Naive thymus-derived CD4-positive, alpha-beta T cell (primary cell): ENCODE measurements at regions not wholly inside any gene's neighbourhood (a gene's known extent, or its start where the extent isn't known, plus 50 kb on each side); places are given as distances from the start of the nearest gene placed in this dataset.

Experiments
- ATAC-seq: fragments of 150-1000 bp; cut with Tn5 transposase; 2 replicates; pipeline ENCODE4 v1.10.0; 2021; ENCODE audit warnings: mild to moderate bottlenecking, moderate library complexity
- CTCF ChIA-PET: fragments of 350-600 bp; sonication (Branson Sonifier 250); formaldehyde crosslinking; loops from one replicate; lab custom pipeline; 2021; ENCODE audit warnings: antibody characterized with exemption; lab: Charles Lee
- POLR2A ChIA-PET: fragments of 350-600 bp; sonication (Branson Sonifier 250); formaldehyde crosslinking; loops from one replicate; lab custom pipeline; 2021; ENCODE audit warnings: antibody characterized with exemption, inconsistent platforms; lab: Charles Lee
- DNase-seq, 9 donors: peaks; one replicate each; pipeline versions ENCODE4 v3.0.0 to v3.0.0-alpha.2; 2020 to 2022; ENCODE audit warnings: mixed read lengths in 1 of 9
- H3K27ac ChIP-seq: one replicate; pipeline ENCODE4 v1.7.0; 2013; ENCODE audit warnings: mild to moderate bottlenecking, low read depth, low read length, moderate library complexity
- H3K27me3 ChIP-seq, 2 donors: one replicate each; pipeline ENCODE4 v1.7.0; 2013; ENCODE audit warnings: low read length in 2 of 2, mild to moderate bottlenecking in 2 of 2, moderate library complexity in 2 of 2; ENCODE audit not compliant: control insufficient read depth in 2 of 2, insufficient read depth in 2 of 2
- H3K36me3 ChIP-seq, 3 experiments: 1 replicate in 2 of 3; 2 replicates in 1 of 3; pipeline ENCODE4 v1.7.0; 2013; ENCODE audit warnings: low read length in 3 of 3, mild to moderate bottlenecking in 3 of 3, moderate library complexity in 1 of 3; ENCODE audit not compliant: insufficient read depth in 3 of 3, control insufficient read depth in 2 of 3
- H3K4me1 ChIP-seq, 2 donors: one replicate each; pipeline ENCODE4 v1.7.0; 2013; ENCODE audit warnings: low read length in 2 of 2, mild to moderate bottlenecking in 2 of 2, moderate library complexity in 1 of 2; ENCODE audit not compliant: control insufficient read depth in 2 of 2, insufficient read depth in 2 of 2
- H3K4me3 ChIP-seq: 2 replicates; pipeline ENCODE4 v1.7.0; 2013; ENCODE audit warnings: mild to moderate bottlenecking, low read length
- H3K9me3 ChIP-seq, 3 experiments: 1 replicate in 2 of 3; 2 replicates in 1 of 3; pipeline ENCODE4 v1.7.0; 2013; ENCODE audit warnings: low read length in 3 of 3; ENCODE audit not compliant: control insufficient read depth in 2 of 3
- H3K27ac Mint-ChIP-seq, 9 donors: one replicate each; pipeline ENCODE4 v1.8.0; 2020 to 2022; ENCODE audit warnings: mixed read lengths in 9 of 9, mild to moderate bottlenecking in 8 of 9, moderate library complexity in 5 of 9, inconsistent platforms in 2 of 9
- H3K27me3 Mint-ChIP-seq, 5 donors: one replicate each; pipeline ENCODE4 v1.8.0; 2021 to 2022; ENCODE audit warnings: mixed read lengths in 5 of 5, mild to moderate bottlenecking in 1 of 5
- H3K36me3 Mint-ChIP-seq, 5 donors: one replicate each; pipeline ENCODE4 v1.8.0; 2020 to 2022; ENCODE audit warnings: mixed read lengths in 5 of 5, mild to moderate bottlenecking in 3 of 5, inconsistent platforms in 1 of 5
- H3K4me1 Mint-ChIP-seq, 7 donors: one replicate each; pipeline ENCODE4 v1.8.0; 2020 to 2022; ENCODE audit warnings: mixed read lengths in 7 of 7, mild to moderate bottlenecking in 3 of 7, inconsistent platforms in 1 of 7
- H3K4me3 Mint-ChIP-seq, 10 donors: one replicate each; pipeline ENCODE4 v1.8.0; 2020 to 2022; ENCODE audit warnings: mild to moderate bottlenecking in 10 of 10, mixed read lengths in 10 of 10, moderate library complexity in 6 of 10, inconsistent platforms in 2 of 10
- H3K9me3 Mint-ChIP-seq, 11 donors: one replicate each; pipeline ENCODE4 v1.8.0; 2020 to 2022; ENCODE audit warnings: mixed read lengths in 11 of 11, mild to moderate bottlenecking in 4 of 11, inconsistent platforms in 1 of 11, moderate library complexity in 1 of 11
- intact Hi-C, 2 donors: fragments of 100-400 bp; cut with micrococcal nuclease; formaldehyde crosslinking; loops; one replicate each; pipeline ENCODE4 v1.15.1; 2023

GRCh38 chr12:25689996-25690501 lies 137.0 kb upstream of the LMNTD1 start:
- H3K27me3 ChIP-seq = no peaks in the 10 kb centered on the region
- Mint-ChIP-seq H3K27ac (no peak overlapping the region), H3K36me3 (no peaks in the 10 kb centered on the region), H3K4me3 (no peak overlapping the region), H3K9me3 (peaks cover 0 to 9% (median 0%) of the 10 kb centered on the region in 11 donors), H3K4me1 (no peaks in the 10 kb centered on the region), H3K27me3 (peaks cover 0 to 3% (median 0%) of the 10 kb centered on the region in 5 donors)
- H3K9me3 ChIP-seq = no peaks in the 10 kb centered on the region
- ATAC-seq (no peak), DNase-seq (no peak)
- ChIA-PET POLR2A (no interaction called here), CTCF (no interaction called here)
- no peak overlapping the region for H3K4me3 ChIP-seq
- intact Hi-C loops = no loop called here
- H3K36me3 ChIP-seq = no peaks in the 10 kb centered on the region
- H3K4me1 ChIP-seq = no peaks in the 10 kb centered on the region
- H3K27ac ChIP-seq = no peak overlapping the region

GRCh38 chr12:25690996-25691864 lies 138.1 kb upstream of the LMNTD1 start:
- Mint-ChIP-seq H3K4me1 (no peaks in the 10 kb centered on the region), H3K27me3 (peaks cover 0 to 3% (median 0%) of the 10 kb centered on the region in 5 donors), H3K27ac (no peak overlapping the region), H3K4me3 (no peak overlapping the region), H3K36me3 (no peaks in the 10 kb centered on the region), H3K9me3 (peaks cover 0 to 9% (median 0%) of the 10 kb centered on the region in 11 donors)
- DNase-seq = no peak
- no peak for ATAC-seq
- CTCF ChIA-PET = interaction anchor here (0.5 kb wide), 1 partner anchor 36 kb away, joined by 4 read pairs; no protein-coding TSS in a partner anchor
- H3K9me3 ChIP-seq = no peaks in the 10 kb centered on the region
- no peaks in the 10 kb centered on the region for H3K4me1 ChIP-seq
- POLR2A ChIA-PET = no interaction called here
- no peak overlapping the region for H3K27ac ChIP-seq
- H3K27me3 ChIP-seq = no peaks in the 10 kb centered on the region
- H3K36me3 ChIP-seq = no peaks in the 10 kb centered on the region
- intact Hi-C loops = no loop called here
- H3K4me3 ChIP-seq = no peak overlapping the region

GRCh38 chr12:25691865-25692114 lies 138.7 kb upstream of the LMNTD1 start:
- ChIA-PET CTCF (no interaction called here), POLR2A (no interaction called here)
- Mint-ChIP-seq H3K9me3 (peaks cover 0 to 9% (median 3%) of the 10 kb centered on the region in 11 donors), H3K27me3 (peaks cover 0 to 3% (median 0%) of the 10 kb centered on the region in 5 donors), H3K27ac (no peak overlapping the region), H3K4me3 (no peak overlapping the region), H3K36me3 (no peaks in the 10 kb centered on the region), H3K4me1 (no peaks in the 10 kb centered on the region)
- no peaks in the 10 kb centered on the region for H3K27me3 ChIP-seq
- ATAC-seq (no peak), DNase-seq (no peak)
- H3K27ac ChIP-seq = no peak overlapping the region
- no peaks in the 10 kb centered on the region for H3K9me3 ChIP-seq
- H3K4me3 ChIP-seq = no peak overlapping the region
- intact Hi-C loops = no loop called here
- no peaks in the 10 kb centered on the region for H3K36me3 ChIP-seq
- no peaks in the 10 kb centered on the region for H3K4me1 ChIP-seq

GRCh38 chr12:25692115-25693035 lies 139.3 kb upstream of the LMNTD1 start:
- Mint-ChIP-seq H3K4me1 (no peaks in the 10 kb centered on the region), H3K27ac (no peak overlapping the region), H3K4me3 (no peak overlapping the region), H3K9me3 (peaks cover 0 to 8% (median 3%) of the 10 kb centered on the region in 11 donors), H3K27me3 (peaks cover 0 to 1% (median 0%) of the 10 kb centered on the region in 5 donors), H3K36me3 (no peaks in the 10 kb centered on the region)
- Histone ChIP-seq H3K36me3 (no peaks in the 10 kb centered on the region), H3K27me3 (no peaks in the 10 kb centered on the region), H3K4me1 (no peaks in the 10 kb centered on the region), H3K4me3 (no peak overlapping the region), H3K9me3 (no peaks in the 10 kb centered on the region), H3K27ac (no peak overlapping the region)
- POLR2A ChIA-PET = no interaction called here
- CTCF ChIA-PET = no interaction called here
- intact Hi-C loops = no loop called here
- DNase-seq = no peak
- no peak for ATAC-seq

- DNase-seq = no peak
- no peaks in the 10 kb centered on the region for H3K36me3 Mint-ChIP-seq
- Histone ChIP-seq H3K27ac (no peak overlapping the region), H3K9me3 (no peaks in the 10 kb centered on the region), H3K4me1 (no peaks in the 10 kb centered on the region), H3K4me3 (no peak overlapping the region), H3K36me3 (no peaks in the 10 kb centered on the region), H3K27me3 (no peaks in the 10 kb centered on the region)
- H3K27me3 Mint-ChIP-seq = no peaks in the 10 kb centered on the region
- H3K9me3 Mint-ChIP-seq = peaks cover 0 to 8% (median 0%) of the 10 kb centered on the region in 11 donors
- no peaks in the 10 kb centered on the region for H3K4me1 Mint-ChIP-seq
- POLR2A ChIA-PET = no interaction called here
- intact Hi-C loops = no loop called here
- H3K4me3 Mint-ChIP-seq = no peak overlapping the region
- no peak overlapping the region for H3K27ac Mint-ChIP-seq
- ATAC-seq = no peak
- CTCF ChIA-PET = interaction anchor here (0.7 kb wide), 1 partner anchor 8 kb away, joined by 3 read pairs; no protein-coding TSS in a partner anchor
Measured at GRCh38 chr12:25694072-25694471, 141.0 kb upstream of the LMNTD1 start.

- DNase-seq = no peak
- Mint-ChIP-seq H3K36me3 (no peaks in the 10 kb centered on the region), H3K27ac (peak overlapping the region in 1 of 9 donors; percentile 39), H3K4me1 (no peaks in the 10 kb centered on the region), H3K4me3 (no peak overlapping the region), H3K9me3 (peaks cover 0 to 8% (median 0%) of the 10 kb centered on the region in 11 donors), H3K27me3 (no peaks in the 10 kb centered on the region)
- intact Hi-C loops = no loop called here
- Histone ChIP-seq H3K27ac (no peak overlapping the region), H3K4me3 (no peak overlapping the region), H3K27me3 (no peaks in the 10 kb centered on the region), H3K36me3 (no peaks in the 10 kb centered on the region), H3K9me3 (no peaks in the 10 kb centered on the region), H3K4me1 (no peaks in the 10 kb centered on the region)
- no peak for ATAC-seq
- POLR2A ChIA-PET = no interaction called here
- CTCF ChIA-PET = no interaction called here
Measured at GRCh38 chr12:25695574-25695973, 142.5 kb upstream of the LMNTD1 start.
